ENCODE measurements at regions not wholly inside any gene's neighbourhood (a gene's known extent, or its start where the extent isn't known, plus 50 kb on each side); places are given as distances from the start of the nearest gene placed in this dataset.

GRCh38 chr12:127896661-127897060 is 370.3 kb upstream of the TMEM132C start:
- no peak for TF ChIP-seq CTCF (IDR thresholded peaks at IDR 0.05)
- no peak for TF ChIP-seq POLR2A (IDR thresholded peaks at IDR 0.05)
